ENCODE measurements at regions not wholly inside any gene's neighbourhood (a gene's known extent, or its start where the extent isn't known, plus 50 kb on each side); places are given as distances from the start of the nearest gene placed in this dataset.

DNA sequence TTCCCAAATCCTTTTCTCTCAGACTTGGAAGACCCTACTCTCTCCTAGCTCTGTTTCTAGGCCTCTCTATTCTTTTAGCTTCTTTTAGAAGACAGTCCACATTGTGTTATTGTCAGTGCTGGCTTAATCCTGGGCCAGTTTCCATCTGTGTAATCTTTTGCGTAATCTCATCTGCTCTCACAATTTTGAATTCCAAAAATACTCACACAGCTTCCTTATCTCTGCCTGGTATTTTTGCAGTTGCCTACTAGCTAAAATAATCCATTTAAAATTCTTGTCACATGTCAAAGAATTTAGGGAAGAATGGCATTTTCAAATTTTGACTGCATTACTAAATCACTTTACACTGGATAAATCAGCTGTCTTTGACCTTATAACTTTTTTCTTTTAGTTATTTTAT lies 200.6 kb upstream of the MEX3C start:
- DNase-seq (ENCODE audit: low read depth in 4 of 4, low spot score in 1 of 4), result no peak

DNA sequence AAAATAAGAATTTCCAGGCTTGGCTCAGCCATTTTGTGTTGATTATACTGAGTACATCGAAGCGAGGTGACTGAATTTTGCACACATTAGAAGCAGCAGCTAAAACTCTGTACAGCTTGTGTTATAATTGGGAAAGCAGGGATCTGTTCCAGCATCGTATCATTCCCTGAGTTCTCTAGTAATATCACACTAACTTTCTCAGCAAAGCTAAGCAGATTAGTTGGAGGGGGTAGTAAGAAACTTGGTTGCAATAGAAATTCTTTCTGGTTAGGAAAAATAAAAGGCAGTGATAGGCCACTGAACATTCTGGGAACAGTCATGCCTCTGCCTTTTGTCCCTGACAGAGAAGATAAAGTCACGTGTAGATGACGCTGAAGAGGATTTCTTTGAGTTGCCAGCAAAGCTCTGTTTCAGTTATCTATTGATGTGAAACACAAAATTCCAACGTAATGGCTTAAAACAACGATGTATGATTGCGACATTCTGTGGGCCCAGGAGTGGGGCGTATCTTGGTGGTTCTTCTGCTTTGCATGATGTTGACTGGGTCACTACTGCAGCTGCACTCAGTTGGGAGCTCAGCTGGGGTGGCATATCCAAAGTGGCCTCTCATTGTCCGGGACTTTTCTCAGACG lies 202.1 kb upstream of the MEX3C start:
- no peak for DNase-seq (ENCODE audit: low read depth in 4 of 4, low spot score in 1 of 4)

DNA sequence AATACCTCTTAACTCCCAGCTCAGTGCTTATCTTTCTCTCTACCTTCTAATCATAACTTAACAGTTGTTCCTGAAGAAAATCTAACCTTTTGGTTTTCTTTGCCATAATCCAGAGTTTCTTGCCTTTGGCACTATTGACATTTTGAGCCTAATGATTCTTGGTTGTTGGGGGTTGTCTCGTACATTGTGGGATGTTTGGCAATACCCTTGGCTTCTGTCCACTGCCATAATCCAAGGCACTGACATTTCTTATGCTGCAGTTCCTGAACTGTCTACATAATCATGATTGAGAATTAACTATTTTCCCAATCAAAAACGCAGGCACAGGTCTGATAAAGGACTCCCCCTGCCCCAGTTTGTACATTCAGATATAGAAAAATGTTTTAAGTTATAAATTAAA lies 203.2 kb upstream of the MEX3C start:
- DNase-seq (ENCODE audit: low read depth in 4 of 4, low spot score in 1 of 4), result no peak

DNA sequence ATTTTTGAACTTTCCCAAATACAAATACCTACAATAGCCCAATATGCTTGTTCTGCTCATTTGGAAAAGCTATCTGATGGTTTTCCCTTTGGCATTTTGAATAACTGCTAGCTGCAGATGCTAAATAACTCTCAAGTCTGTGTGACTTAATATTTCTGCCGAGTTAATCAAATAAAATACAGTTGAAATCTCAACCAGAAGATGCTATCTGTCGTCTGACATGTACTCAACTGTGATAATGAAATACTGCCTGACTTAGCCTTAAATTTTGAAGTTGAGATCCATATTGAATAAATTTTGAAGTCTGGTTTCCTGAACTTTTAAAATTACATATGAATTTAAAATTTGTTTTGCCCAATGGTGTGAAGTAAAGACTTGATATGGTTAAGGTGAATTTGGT lies 204.4 kb upstream of the MEX3C start:
- no peak for DNase-seq (ENCODE audit: low read depth in 4 of 4, low spot score in 1 of 4)

- no peak for DNase-seq (ENCODE audit: low read depth in 4 of 4, low spot score in 1 of 4)
Observed at GRCh38 chr18:51404620-51405019, 207.1 kb upstream of the MEX3C start.

GRCh38 chr18:51405683-51406477 lies 208.4 kb upstream of the MEX3C start:
- DNase-seq (ENCODE audit: low read depth in 4 of 4, low spot score in 1 of 4), result no peak

- no peak for DNase-seq (ENCODE audit: low read depth in 4 of 4, low spot score in 1 of 4)
Observed at GRCh38 chr18:51417643-51418483, 220.4 kb upstream of the MEX3C start.

- DNase-seq (ENCODE audit: low read depth in 4 of 4, low spot score in 1 of 4), result no peak
Observed at GRCh38 chr18:51425475-51425874, 228.0 kb upstream of the MEX3C start.

DNA sequence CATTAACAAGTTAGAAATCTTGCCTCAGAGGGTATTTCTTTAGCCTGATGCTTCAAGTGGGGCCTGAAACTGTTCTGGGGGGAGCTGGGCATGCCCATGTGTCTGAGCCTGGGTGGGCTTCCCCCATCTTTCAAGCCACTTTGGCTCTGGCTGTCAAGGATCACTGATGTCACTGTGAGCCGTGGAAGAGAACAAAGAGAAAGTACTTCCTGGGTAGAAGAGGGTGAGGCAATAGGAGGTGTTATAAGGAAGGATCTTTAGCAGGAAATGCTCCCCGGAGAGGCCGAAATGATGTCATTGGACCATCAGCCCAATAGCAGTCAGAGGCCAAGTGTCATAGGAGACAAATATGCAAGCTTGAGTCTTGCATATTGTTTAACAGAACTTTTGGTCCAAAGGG lies 228.4 kb upstream of the MEX3C start:
- no peak for DNase-seq (ENCODE audit: low read depth in 4 of 4, low spot score in 1 of 4)

GRCh38 chr18:51426996-51427395 lies 229.5 kb upstream of the MEX3C start:
- no peak for DNase-seq (ENCODE audit: low read depth in 4 of 4, low spot score in 1 of 4)

DNA sequence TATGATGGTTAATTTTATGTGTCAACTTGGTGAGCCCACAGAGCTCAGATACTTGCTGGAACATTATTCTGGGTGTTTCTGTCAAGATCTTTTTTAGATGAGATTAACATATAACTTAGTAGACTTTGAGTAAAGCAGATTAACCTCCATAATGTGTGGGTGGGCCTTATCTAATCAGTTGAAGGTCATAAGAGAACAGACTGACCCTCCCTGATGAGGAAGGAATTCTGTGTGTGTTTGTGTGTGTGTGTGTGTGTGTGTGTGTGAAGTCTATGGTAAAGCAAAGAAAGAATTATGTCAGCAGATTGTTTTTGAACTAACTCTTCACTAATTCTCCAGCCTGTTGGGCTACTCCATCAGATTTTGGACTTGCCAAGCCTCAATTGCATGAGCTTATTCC lies 232.2 kb upstream of the MEX3C start:
- DNase-seq (ENCODE audit: low read depth in 4 of 4, low spot score in 1 of 4), result no peak

DNA sequence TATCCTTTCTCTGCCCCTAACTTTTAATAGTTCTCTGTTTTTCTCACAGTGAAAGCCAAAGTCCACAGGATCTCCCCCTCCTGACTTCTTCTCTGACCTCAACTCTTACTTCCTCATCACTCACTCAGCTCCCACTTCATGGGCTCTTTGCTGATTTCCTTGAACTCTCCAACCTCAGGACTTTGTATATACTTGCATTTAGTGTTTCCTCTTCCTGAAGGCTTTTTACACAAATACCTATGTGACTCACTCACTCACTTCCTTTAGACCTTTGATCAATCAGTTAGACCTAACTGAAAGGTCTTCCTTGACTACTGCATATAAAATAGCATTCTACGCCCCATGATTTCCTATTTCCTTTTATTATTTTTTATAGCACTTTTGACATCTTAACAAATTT lies 233.1 kb upstream of the MEX3C start:
- no peak for DNase-seq (ENCODE audit: low read depth in 4 of 4, low spot score in 1 of 4)

DNA sequence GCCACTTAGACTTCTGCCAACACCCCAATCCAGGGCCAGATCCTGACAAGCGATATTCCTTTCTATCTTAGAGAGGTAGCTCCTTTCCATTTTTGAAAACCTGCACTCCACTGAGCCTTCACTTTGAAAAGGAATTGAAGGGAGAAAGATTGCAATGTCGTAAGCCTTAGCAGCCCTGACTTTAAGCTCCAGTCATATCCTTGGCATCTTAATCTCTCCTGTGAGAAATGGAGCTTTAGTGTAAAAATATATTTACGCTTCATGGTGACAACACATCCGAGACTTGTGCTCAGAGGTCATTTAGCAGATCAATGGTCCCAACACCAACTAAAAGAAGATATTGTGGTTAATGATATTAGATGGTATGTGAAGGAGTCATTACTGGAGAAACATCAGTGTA lies 235.8 kb upstream of the MEX3C start:
- no peak for DNase-seq (ENCODE audit: low read depth in 4 of 4, low spot score in 1 of 4)

DNA sequence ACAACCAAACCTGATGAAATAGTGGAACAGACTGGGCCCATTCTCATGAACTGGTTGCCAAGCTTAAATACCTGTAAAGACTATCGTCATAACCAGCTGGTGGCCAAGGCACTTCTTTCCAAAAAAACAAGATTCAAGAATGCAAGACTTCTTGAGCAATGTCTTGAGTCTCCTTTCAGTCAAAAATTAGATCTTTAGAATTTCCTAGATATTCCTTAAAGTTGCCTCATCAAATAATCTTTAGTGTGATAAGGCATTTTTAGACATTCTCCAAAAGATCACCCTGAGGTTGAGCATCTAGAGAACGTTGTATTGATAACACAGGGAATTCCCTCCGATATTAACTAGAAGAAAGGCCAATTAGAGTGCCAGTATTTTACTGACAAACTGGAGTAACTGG lies 236.4 kb upstream of the MEX3C start:
- no peak for DNase-seq (ENCODE audit: low read depth in 4 of 4, low spot score in 1 of 4)

- no peak for DNase-seq (ENCODE audit: low read depth in 4 of 4, low spot score in 1 of 4)
Observed at GRCh38 chr18:51437280-51438271, 240.1 kb upstream of the MEX3C start.

DNA sequence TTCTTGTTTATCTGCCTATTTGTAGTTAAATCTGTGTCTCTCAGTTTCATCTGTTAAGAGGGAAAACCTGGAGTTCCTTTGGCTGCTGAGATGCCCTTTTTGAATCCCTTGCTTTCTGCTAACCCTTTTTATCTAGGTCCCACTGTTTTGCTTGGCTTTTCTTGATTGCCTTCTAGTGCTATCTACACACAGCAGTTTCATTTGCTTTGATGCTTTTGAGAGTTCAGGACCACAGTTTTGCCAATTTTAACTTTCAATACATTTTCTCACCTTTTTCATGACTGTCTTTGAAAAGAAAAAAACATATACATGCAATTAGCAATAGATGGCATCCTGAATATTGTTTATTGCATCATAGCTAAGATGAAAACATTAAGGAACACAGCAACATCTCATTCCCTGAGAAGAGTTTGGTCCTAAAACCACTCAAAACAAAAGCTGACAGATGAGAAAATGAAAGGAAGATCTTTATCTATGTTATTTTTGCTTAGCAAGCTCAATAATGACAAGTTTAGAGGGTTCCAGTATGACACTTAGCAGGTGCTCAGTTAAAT lies 241.4 kb upstream of the MEX3C start:
- DNase-seq (ENCODE audit: low read depth in 4 of 4, low spot score in 1 of 4), result no peak

DNA sequence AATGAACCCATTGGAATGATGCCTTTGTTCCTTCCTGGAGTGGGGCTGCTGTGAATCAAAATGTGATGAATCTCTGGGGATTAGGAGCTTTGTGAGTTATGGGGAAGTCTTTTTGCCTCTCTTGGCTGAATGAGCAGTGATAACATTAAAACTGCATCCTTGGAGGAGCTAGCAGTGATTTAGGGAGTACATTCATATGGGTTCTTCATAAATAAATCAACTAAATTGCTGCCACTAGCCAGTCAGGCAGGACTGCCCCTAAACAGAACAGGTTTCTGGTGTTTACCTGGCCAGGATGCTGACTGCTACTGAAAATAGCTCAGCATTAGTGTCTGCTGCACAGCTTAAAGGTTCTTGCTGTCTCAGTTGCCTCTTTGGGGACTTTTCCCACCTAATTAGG lies 244.5 kb upstream of the MEX3C start:
- DNase-seq (ENCODE audit: low read depth in 4 of 4, low spot score in 1 of 4), result no peak

GRCh38 chr18:51446571-51447210 lies 249.2 kb upstream of the MEX3C start:
- no peak for DNase-seq (ENCODE audit: low read depth in 4 of 4, low spot score in 1 of 4)

GRCh38 chr18:51447351-51448342 lies 250.2 kb upstream of the MEX3C start:
- no peak for DNase-seq (ENCODE audit: low read depth in 4 of 4, low spot score in 1 of 4)

Data from stimulated activated CD4-positive, alpha-beta T cell treated with anti-CD3 and anti-CD28 coated beads, Interleukin-1b, Interleukin-23, amount 100 ng/mL, for 24 hours (primary cell).